ENCODE measurements at regions not wholly inside any gene's neighbourhood (a gene's known extent, or its start where the extent isn't known, plus 50 kb on each side); places are given as distances from the start of the nearest gene placed in this dataset.
"Not testable (repeated sequence)": the region's sequence is repeated elsewhere in the genome, so short reads cannot be mapped to it uniquely, and the experiment has no call there.

DNA sequence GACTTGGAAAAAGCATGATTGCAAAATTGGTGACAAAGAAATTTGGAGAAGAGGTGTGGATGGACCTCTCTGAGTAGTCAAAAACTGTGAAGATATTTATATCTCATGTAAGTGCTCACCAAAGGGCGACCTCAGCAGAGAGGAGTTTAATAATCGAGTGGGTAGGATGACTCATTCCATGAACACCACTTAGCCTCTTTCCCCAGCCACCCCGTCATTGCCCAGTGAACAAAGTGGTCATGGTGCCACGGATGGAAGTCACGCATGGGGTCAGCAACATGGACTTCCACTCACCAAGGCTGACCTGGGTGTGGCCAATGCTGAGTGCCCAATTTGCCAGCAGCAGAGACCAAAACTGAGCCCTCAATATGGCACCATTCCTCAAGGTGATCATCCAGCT lies 997.4 kb upstream of the GYPC start:
- Histone ChIP-seq H2BK120ac (ENCODE audit: low read depth, low read length) (no peak overlapping the region), H2BK5ac (ENCODE audit: low read depth, low read length, poor library complexity, severe bottlenecking) (no peak overlapping the region), H3K18ac (ENCODE audit: low read depth, low read length) (no peak overlapping the region), H3K9me1 (ENCODE audit: insufficient read depth, low read length) (no peaks in the 10 kb centered on the region), H3K4ac (ENCODE audit: low read depth, low read length) (no peak overlapping the region), H2AK9ac (replicated peaks; ENCODE audit: low read depth, low read length, poor library complexity) (no peak overlapping the region), H2BK20ac (ENCODE audit: low read depth, low read length) (no peak overlapping the region), H3K9ac (ENCODE audit: low read depth, low read length) (no peak overlapping the region), H3K56ac (ENCODE audit: extremely low read depth, insufficient read depth, low read length) (no peak overlapping the region), H4K91ac (ENCODE audit: insufficient read depth, low read depth, low read length) (no peak overlapping the region), H3K27ac (ENCODE audit: insufficient read depth, low read length) (no peak overlapping the region), H3K9me3 (ENCODE audit: control insufficient read depth, insufficient read depth, low read length) (peaks cover 7% of the 10 kb centered on the region), H4K8ac (ENCODE audit: low read depth in 2 of 2, low read length in 2 of 2) (no peak overlapping the region), H3K4me2 (ENCODE audit: low read depth, low read length) (no peak overlapping the region), H3K36me3 (ENCODE audit: control insufficient read depth, insufficient read depth, low read length) (no peaks in the 10 kb centered on the region), H4K20me1 (ENCODE audit: insufficient read depth, low read length) (no peaks in the 10 kb centered on the region), H2AFZ (replicated peaks; ENCODE audit: low read length, poor library complexity) (no peak overlapping the region), H3K4me1 (ENCODE audit: control insufficient read depth, insufficient read depth, low read length) (no peaks in the 10 kb centered on the region), H3K79me1 (ENCODE audit: low read depth in 1 of 2, low read length in 2 of 2) (no peaks in the 10 kb centered on the region), H3K27me3 (ENCODE audit: control insufficient read depth, insufficient read depth, low read length) (no peaks in the 10 kb centered on the region), H3K14ac (replicated peaks; ENCODE audit: low read depth, low read length) (no peak overlapping the region), H2AK5ac (ENCODE audit: low read depth, low read length) (no peak overlapping the region), H3K4me3 (ENCODE audit: insufficient read depth, low read depth, low read length) (no peak overlapping the region), H2BK15ac (ENCODE audit: low read depth, low read length) (no peak overlapping the region), H4K5ac (ENCODE audit: low read depth, low read length) (no peak overlapping the region), H3K23ac (ENCODE audit: low read depth, low read length) (no peak overlapping the region)
- dilution Hi-C loops (cut with HindIII; ENCODE audit: low sequenced_read_pairs, unreplicated experiment) (no loop called here), in situ Hi-C loops (cut with MboI; ENCODE audit: low sequenced_read_pairs) (no loop called here), intact Hi-C loops (cut with micrococcal nuclease) (no loop called here)
- DNase-seq (no peak), ATAC-seq (ENCODE audit: low read depth) (no peak)
- TF ChIP-seq CEBPB (IDR thresholded peaks at IDR 0.05; ENCODE audit: low read depth, low read length): no peak
- no peak for TF ChIP-seq FOS (IDR thresholded peaks at IDR 0.05; ENCODE audit: low read depth, low read length)
- no peak for TF ChIP-seq RFX5 (IDR thresholded peaks at IDR 0.05; ENCODE audit: low read depth, low read length)
- TF ChIP-seq NFE2L2 (IDR thresholded peaks at IDR 0.05; ENCODE audit: low read depth, low read length): no peak
- TF ChIP-seq CTCF (conservative IDR thresholded peaks at IDR 0.05; ENCODE audit: low read depth, low read length): no peak
- no peak for TF ChIP-seq RAD21 (IDR thresholded peaks at IDR 0.05; ENCODE audit: low read length)
- BruUV-seq (replicated peaks): no TSS peak
- CTCF ChIA-PET: no interaction called here
- POLR2A ChIA-PET (ENCODE audit: unreplicated experiment): no interaction called here
- no CpG with 5 or more reads among the region's 5 CpGs for WGBS, 2 experiments (ENCODE audit: extremely low coverage in 2 of 2, insufficient read length in 1 of 2)

DNA sequence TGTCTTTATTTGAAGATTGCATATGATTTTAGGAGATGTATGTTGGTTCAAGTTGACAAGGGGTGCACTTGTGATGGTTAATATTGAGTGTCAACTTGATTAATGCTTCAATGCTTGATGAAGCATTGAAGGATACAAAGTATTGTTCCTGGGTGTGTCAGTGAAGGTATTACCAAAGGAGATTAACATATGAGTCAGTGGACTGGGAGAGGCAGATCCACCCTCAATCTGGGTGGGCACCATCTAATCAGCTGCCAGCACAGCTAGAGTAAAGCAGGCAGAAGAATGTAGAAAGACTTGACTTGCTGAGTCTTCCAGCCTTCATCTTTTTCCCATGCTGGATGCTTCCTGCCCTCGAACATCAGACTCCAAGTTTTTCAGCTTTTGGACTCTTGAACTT lies 995.6 kb upstream of the GYPC start:
- 0% methylated on average over 1 of the region's 1 CpG; no CpG with 5 or more reads in 1 of the 2 experiments for WGBS, 2 experiments (ENCODE audit: extremely low coverage in 2 of 2, insufficient read length in 1 of 2)

More for the DNA sequence above, 995.6 kb upstream of the GYPC start:
- H3K14ac ChIP-seq (replicated peaks; ENCODE audit: low read depth, low read length); H4K20me1 ChIP-seq (ENCODE audit: insufficient read depth, low read length); in situ Hi-C loops (cut with MboI; ENCODE audit: low sequenced_read_pairs); H2BK120ac ChIP-seq (ENCODE audit: low read depth, low read length); H2BK5ac ChIP-seq (ENCODE audit: low read depth, low read length, poor library complexity, severe bottlenecking); H2AK5ac ChIP-seq (ENCODE audit: low read depth, low read length); dilution Hi-C loops (cut with HindIII; ENCODE audit: low sequenced_read_pairs, unreplicated experiment); H4K5ac ChIP-seq (ENCODE audit: low read depth, low read length); H4K91ac ChIP-seq (ENCODE audit: insufficient read depth, low read depth, low read length); H3K4me3 ChIP-seq (ENCODE audit: insufficient read depth, low read depth, low read length); H3K56ac ChIP-seq (ENCODE audit: extremely low read depth, insufficient read depth, low read length); BruUV-seq (replicated peaks); H2AK9ac ChIP-seq (replicated peaks; ENCODE audit: low read depth, low read length, poor library complexity); DNase-seq; H2AFZ ChIP-seq (replicated peaks; ENCODE audit: low read length, poor library complexity); H3K23ac ChIP-seq (ENCODE audit: low read depth, low read length); H3K27ac ChIP-seq (ENCODE audit: insufficient read depth, low read length); intact Hi-C loops (cut with micrococcal nuclease); H3K4me2 ChIP-seq (ENCODE audit: low read depth, low read length); H3K36me3 ChIP-seq (ENCODE audit: control insufficient read depth, insufficient read depth, low read length); H3K79me1 ChIP-seq (ENCODE audit: low read depth in 1 of 2, low read length in 2 of 2); H4K8ac ChIP-seq (ENCODE audit: low read depth in 2 of 2, low read length in 2 of 2); H2BK20ac ChIP-seq (ENCODE audit: low read depth, low read length); H2BK15ac ChIP-seq (ENCODE audit: low read depth, low read length); H3K18ac ChIP-seq (ENCODE audit: low read depth, low read length); H3K9ac ChIP-seq (ENCODE audit: low read depth, low read length); POLR2A ChIA-PET (ENCODE audit: unreplicated experiment); H3K9me1 ChIP-seq (ENCODE audit: insufficient read depth, low read length); CTCF ChIA-PET; H3K4me1 ChIP-seq (ENCODE audit: control insufficient read depth, insufficient read depth, low read length); H3K4ac ChIP-seq (ENCODE audit: low read depth, low read length); H3K27me3 ChIP-seq (ENCODE audit: control insufficient read depth, insufficient read depth, low read length); ATAC-seq (ENCODE audit: low read depth): not testable (repeated sequence)
- peaks cover 11% of the 10 kb centered on the region for H3K9me3 ChIP-seq (ENCODE audit: control insufficient read depth, insufficient read depth, low read length)

All from IMR-90 (cell line).